ENCODE measurements at regions not wholly inside any gene's neighbourhood (a gene's known extent, or its start where the extent isn't known, plus 50 kb on each side); places are given as distances from the start of the nearest gene placed in this dataset.

- Histone ChIP-seq H2BK15ac (ENCODE audit: low read length) (no peak overlapping the region), H2AK5ac (ENCODE audit: low read depth, low read length) (no peak overlapping the region), H3K4me2 (ENCODE audit: insufficient read depth in 1 of 2, low read depth in 2 of 2, low read length in 2 of 2) (peak overlapping the region; percentile 77 to 84), H3K79me2 (ENCODE audit: control insufficient read depth in 1 of 2, insufficient read depth in 2 of 2, low read length in 2 of 2) (no peaks in the 10 kb centered on the region), H3K18ac (ENCODE audit: extremely low read depth, low read length) (no peak overlapping the region), H3K23me2 (ENCODE audit: low read depth, low read length) (peaks cover 8% of the 10 kb centered on the region), H3K36me3 (ENCODE audit: control insufficient read depth in 2 of 4, insufficient read depth in 4 of 4, low read length in 3 of 4) (no peaks in the 10 kb centered on the region), H3K23ac (ENCODE audit: insufficient read length) (no peak overlapping the region), H4K8ac (ENCODE audit: extremely low read depth, insufficient read depth, low read length) (no peak overlapping the region; the same call in 1 of the 2 replicates), H2BK120ac (replicated peaks; ENCODE audit: low read depth, low read length) (no peak overlapping the region), H3K14ac (ENCODE audit: insufficient read length) (no peak overlapping the region), H2BK20ac (ENCODE audit: low read length) (no peak overlapping the region), H3K79me1 (ENCODE audit: low read depth, low read length) (no peaks in the 10 kb centered on the region), H3K27me3 (replicated peaks in 1 of 4; ENCODE audit: control insufficient read depth in 3 of 4, extremely low read depth in 1 of 4, insufficient read depth in 3 of 4, low read length in 3 of 4) (peaks cover 0 to 8% (median 5%) of the 10 kb centered on the region in 4 experiments; a peak in 5 of 7 replicates), H4K91ac (replicated peaks; ENCODE audit: insufficient read length, low read length) (no peak overlapping the region), H4K20me1 (replicated peaks in 1 of 2; ENCODE audit: control insufficient read depth in 1 of 2, insufficient read depth in 2 of 2, low read length in 2 of 2) (no peaks in the 10 kb centered on the region), H3K4ac (replicated peaks; ENCODE audit: insufficient read length, low read depth, low read length) (no peak overlapping the region), H2BK12ac (ENCODE audit: low read depth, low read length) (no peak overlapping the region; the same call in 1 of the 2 replicates), H2AFZ (ENCODE audit: low read length) (no peak overlapping the region), H3K4me1 (replicated peaks in 1 of 4; ENCODE audit: control insufficient read depth in 3 of 4, insufficient read depth in 4 of 4, low read length in 3 of 4) (peaks cover 0 to 2% (median 0%) of the 10 kb centered on the region in 4 experiments; a peak in 1 of 7 replicates), H2BK5ac (ENCODE audit: low read depth, low read length) (no peak overlapping the region), H3K27ac (ENCODE audit: low read depth, low read length) (no peak overlapping the region), H4K5ac (ENCODE audit: insufficient read length, low read depth, low read length) (no peak overlapping the region), H3K4me3 (ENCODE audit: extremely low read depth in 1 of 4, insufficient read depth in 2 of 4, low read depth in 3 of 4, low read length in 4 of 4) (peak overlapping the region; percentile 33 to 71 (median 62); a peak in 7 of 8 replicates), H3K56ac (replicated peaks; ENCODE audit: insufficient read length, low read depth, low read length) (no peak overlapping the region), H3K9ac (replicated peaks in 1 of 4; ENCODE audit: extremely low read depth in 1 of 4, low read depth in 3 of 4, low read length in 3 of 4) (no peak overlapping the region), H3K9me3 (ENCODE audit: insufficient read depth in 2 of 2, low read depth in 1 of 2, low read length in 1 of 2) (no peaks in the 10 kb centered on the region)
- TF ChIP-seq NRF1 (IDR thresholded peaks at IDR 0.05; ENCODE audit: low read depth, low read length) (no peak), KDM1A (IDR thresholded peaks at IDR 0.05; ENCODE audit: borderline replicate concordance, low read length) (peak; percentile 94), HDAC2 (IDR thresholded peaks at IDR 0.05; ENCODE audit: borderline replicate concordance in 1 of 2, low read depth in 2 of 2, low read length in 2 of 2) (peak in 1 of 2 experiments; percentile 67; a peak in 1 of 4 replicates), GTF2F1 (IDR thresholded peaks at IDR 0.05; ENCODE audit: borderline replicate concordance, low read depth, low read length) (no peak), PHF8 (conservative IDR thresholded peaks at IDR 0.05; ENCODE audit: low read depth, low read length) (no peak)
- 52% methylated on average over 14 of the region's 14 CpGs; no CpG with 5 or more reads in 1 of the 2 experiments for WGBS, 2 experiments (ENCODE audit: extremely low coverage in 1 of 2, insufficient coverage in 1 of 2, insufficient read length in 1 of 2, insufficient replicate concordance in 2 of 2, low coverage in 1 of 2, low lambda C conversion rate in 2 of 2, missing lambda C conversion rate in 1 of 2)
- no peak for FAIRE-seq
- ChIA-PET POLR2A (ENCODE audit: partially characterized antibody) (no interaction called here), CTCF (ENCODE audit: partially characterized antibody) (interaction anchor here (0.6 kb wide), 1 partner anchor 197 kb away, joined by 3 read pairs; no protein-coding TSS in a partner anchor)
- no peak for DNase-seq (ENCODE audit: low read depth in 1 of 2, low spot score in 2 of 2)
Measured at GRCh38 chr3:72099326-72100079, 314.6 kb upstream of the PROK2 start.

Data from H1 (cell line).